SU-DHL-6 (cell line): ENCODE measurements at regions not wholly inside any gene's neighbourhood (a gene's known extent, or its start where the extent isn't known, plus 50 kb on each side); places are given as distances from the start of the nearest gene placed in this dataset.

Experiments used
- CTCF ChIP-seq: fragments of 200-600 bp; sonication (generic); IDR thresholded peaks from one replicate; pipeline ENCODE4 v1.5.1; 2017; ENCODE audit warnings: antibody characterized with exemption, mild to moderate bottlenecking, low read length, moderate library complexity; ENCODE audit not compliant: insufficient read depth, poor library complexity, severe bottlenecking
- EZH2phosphoT487 ChIP-seq: fragments of 200-600 bp; sonication (generic), shearing (Covaris generic); conservative IDR thresholded peaks from 2 replicates; pipeline ENCODE4 v1.6.1; 2018; ENCODE audit warnings: mild to moderate bottlenecking, antibody characterized with exemption, low read length, moderate library complexity, mixed read lengths

DNA sequence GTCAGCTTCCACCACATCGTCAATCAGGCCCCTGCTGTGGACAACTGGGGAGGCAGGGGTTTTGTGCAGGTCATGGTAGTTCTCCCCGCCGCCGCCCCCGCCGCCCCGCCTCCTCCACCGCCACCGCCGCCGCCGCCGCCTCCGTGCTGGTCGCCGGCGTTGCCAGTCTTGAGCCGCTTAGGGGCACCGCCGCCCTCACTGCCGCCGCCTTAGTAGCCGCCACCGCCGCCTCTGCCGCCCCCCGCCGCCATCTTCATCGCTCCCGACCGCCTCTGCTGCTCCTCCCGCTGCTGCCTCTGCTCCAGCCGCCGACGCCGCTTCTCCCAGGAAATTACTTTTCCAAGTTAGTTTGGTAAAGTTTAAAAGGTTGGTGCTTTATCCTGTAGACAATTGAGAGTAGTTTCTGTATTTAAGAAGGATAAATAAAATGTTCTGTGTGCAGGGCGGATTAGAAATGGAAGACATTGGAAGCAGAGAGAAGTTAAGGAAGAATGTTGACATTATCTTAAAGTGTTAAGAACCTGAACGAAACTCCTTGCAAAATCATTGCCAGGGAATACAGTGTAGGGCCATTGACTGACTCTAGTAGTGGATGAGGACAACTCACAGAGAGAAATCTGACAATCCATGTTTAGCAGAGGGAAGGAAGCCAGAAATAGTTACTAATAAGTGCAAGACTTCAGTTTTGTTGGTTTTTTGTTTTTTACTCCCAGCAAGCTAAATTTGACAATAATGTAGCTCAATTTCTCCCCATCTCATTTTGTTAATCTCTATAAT, 53.0 kb upstream of the GOLGA8A start:
- TF ChIP-seq CTCF (no peak), EZH2phosphoT487 (no peak)
